T1000 (cell line): ENCODE measurements at regions not wholly inside any gene's neighbourhood (a gene's known extent, or its start where the extent isn't known, plus 50 kb on each side); places are given as distances from the start of the nearest gene placed in this dataset.

Experiments
- DNase-seq: peaks from one replicate; lab custom pipeline; 2025; ENCODE audit warnings: mixed read lengths; lab: John Stamatoyannopoulos, UW

- no peak for DNase-seq
Observed at GRCh38 chr20:57806476-57806875, 96.7 kb upstream of the PMEPA1 start.

- no peak for DNase-seq
Observed at GRCh38 chr20:57805747-57806146, 95.9 kb upstream of the PMEPA1 start.

DNA sequence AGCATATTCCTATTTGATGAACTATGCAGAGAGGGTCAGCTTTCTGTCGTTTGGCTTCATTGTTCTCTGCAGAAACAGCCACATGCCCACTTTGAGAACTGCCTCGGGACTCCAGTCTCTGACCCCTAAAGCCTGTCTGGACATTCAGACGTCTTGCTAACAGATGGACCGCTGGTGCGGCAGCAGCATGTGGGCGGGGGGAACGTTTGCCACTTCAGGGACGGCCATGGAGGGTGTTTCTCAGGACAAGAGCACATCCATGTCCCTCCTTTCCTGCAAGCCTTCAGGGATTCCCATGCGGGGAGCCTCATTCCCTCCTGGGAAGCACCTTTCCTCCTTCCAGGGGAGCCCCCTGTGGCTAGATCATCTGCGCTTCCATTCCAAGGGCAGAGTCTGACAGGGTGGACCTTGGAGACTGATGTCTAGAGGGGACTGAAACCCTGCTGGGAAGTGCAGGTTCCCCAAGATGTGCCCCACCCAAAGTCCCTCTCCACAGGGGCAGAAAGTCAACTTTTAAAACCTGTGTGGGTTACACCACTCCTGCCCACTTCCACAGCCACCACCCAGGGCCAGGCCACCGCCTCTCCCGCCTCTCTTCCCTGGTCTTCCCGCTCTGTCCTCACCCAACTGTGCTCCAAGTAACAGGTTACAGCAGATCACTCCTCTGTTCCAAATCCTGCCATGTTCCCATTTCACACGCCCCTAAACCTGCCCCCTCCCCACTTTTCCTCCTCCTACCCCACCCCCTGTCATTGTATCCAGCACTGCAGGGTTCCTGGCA is 94.8 kb upstream of the PMEPA1 start:
- DNase-seq, result no peak

- no peak for DNase-seq
Observed at GRCh38 chr20:57803508-57804005, 93.7 kb upstream of the PMEPA1 start.

- no peak for DNase-seq
Observed at GRCh38 chr20:57802765-57803507, 93.1 kb upstream of the PMEPA1 start.

- no peak for DNase-seq
Observed at GRCh38 chr20:57801581-57801980, 91.8 kb upstream of the PMEPA1 start.

GRCh38 chr20:57800791-57801430 is 91.1 kb upstream of the PMEPA1 start:
- no peak for DNase-seq

DNA sequence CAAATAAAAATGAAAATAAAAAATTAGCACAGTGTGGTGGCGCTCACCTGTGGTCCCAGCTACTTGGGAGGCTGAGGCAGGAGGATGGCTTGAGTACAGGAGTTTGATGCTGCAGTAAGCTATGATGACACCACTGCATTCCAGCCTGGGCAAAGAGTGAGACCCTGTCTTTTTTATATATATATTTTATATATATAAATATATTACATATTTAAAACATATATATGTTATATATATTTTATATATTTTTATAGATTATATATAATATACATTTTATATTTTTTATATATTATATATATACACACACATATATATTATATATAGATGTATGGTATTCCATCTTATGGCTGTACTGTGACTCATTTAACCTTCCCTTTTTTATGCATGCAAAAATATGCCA is 87.6 kb upstream of the PMEPA1 start:
- no peak for DNase-seq

GRCh38 chr20:57795977-57796560 is 86.3 kb upstream of the PMEPA1 start:
- DNase-seq, result no peak

DNA sequence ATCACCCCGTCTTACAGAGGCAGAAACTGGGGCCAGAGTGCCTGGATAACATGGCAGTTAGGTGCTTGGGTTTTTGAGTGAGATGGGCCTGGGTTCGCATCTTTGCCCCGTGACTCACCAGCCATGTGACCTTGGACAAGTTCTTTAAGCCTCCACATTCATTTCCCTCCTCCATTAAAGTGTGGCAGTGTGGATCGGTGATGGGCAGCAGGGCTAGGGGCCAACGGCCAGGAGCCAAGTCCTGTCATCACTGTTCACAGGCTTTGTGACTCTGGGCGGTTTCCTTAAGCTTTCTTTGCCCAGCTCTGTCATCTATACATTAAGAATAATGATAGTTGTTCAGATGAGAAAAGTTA is 85.5 kb upstream of the PMEPA1 start:
- peak; percentile 81 for DNase-seq

DNA sequence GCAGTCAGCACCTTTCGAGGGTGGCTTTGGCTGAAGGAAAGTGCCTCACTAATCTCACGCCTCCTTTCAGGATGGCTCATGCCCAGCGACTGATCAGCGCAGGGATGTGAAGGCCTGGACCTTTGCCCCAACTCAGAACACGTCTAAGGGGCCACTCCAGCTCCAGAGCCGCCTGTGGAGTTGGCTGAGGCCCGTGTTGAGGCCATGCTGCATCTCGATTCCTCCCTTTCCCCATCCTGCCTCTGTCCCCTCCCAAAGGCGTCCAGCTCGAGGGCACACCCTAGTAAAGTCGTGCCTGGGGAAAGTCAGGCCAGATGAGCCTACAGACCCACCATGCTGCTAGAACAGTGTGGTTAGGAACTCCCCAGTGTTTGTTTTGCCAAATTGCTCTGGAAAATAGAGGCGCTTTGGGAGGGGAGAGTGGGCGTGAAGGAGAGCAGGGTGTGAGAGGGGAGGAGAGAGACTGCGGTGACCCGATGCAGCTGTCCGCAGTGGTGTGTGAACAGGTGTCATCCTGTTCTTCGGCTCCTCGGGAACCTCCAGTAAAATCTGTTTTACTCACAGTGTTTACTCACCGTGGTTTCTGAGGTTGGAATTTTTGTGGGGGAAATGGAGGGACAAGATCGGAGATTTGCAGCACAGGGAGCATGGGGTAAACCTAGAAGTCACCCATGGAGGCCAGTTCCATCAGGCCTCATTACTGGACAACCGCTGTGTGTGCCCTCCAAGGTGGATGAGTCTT is 85.0 kb upstream of the PMEPA1 start:
- peak; percentile 81 for DNase-seq

GRCh38 chr20:57794036-57794435 is 84.2 kb upstream of the PMEPA1 start:
- DNase-seq, result no peak

- DNase-seq, result no peak
Observed at GRCh38 chr20:57793421-57793820, 83.6 kb upstream of the PMEPA1 start.

DNA sequence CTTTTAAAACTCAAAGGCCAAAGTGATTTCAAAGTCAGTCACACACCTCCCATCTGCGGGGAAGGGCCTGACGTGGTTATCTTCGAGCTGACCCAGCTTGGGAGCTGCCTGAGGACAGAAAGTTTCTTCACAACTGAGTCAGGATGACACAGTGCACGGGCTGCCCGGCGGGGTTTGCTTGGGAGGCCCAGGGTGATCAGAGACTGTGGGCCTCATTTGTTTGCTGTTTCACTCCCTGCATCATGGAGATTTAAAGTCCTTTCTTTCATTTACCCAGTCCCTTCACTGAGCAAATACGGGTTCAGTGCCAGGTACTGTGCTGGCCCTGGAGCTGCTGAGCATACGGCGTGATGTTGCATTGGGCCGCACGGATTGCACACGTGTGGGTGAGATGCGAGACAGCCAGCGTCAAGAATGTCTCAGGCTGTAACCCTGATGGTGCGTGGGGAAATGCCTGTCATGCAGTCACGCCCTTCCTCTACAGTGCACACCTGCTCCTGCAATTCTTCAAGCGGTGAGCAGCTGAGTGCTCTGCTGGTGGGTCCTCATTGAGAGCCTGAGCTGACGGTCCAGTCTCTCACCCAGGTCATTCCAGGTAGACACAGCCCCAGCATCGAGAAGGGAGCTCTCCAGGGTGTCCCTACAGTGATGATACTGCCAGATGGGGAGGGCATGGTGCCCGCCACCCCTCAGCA is 82.7 kb upstream of the PMEPA1 start:
- DNase-seq, result peak; percentile 70

DNA sequence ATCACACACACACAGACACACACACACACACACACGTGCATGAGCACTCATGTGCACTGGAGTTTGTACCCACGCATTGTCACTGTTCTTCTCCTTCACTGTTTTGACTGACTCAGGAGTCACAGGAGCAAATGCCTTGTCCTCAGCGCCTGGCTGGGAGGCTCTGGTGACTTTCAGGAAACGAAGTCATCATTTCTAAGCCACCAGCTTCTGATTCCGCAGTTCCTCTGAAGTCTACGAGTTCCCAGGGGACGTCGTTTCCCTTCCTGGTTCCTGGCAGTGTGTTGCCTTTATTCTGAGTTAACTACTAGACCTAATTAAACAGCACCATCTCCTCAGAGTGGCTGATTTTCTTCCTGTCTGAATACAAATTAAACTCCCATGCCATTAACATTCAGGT is 82.2 kb upstream of the PMEPA1 start:
- DNase-seq, result peak; percentile 38

DNA sequence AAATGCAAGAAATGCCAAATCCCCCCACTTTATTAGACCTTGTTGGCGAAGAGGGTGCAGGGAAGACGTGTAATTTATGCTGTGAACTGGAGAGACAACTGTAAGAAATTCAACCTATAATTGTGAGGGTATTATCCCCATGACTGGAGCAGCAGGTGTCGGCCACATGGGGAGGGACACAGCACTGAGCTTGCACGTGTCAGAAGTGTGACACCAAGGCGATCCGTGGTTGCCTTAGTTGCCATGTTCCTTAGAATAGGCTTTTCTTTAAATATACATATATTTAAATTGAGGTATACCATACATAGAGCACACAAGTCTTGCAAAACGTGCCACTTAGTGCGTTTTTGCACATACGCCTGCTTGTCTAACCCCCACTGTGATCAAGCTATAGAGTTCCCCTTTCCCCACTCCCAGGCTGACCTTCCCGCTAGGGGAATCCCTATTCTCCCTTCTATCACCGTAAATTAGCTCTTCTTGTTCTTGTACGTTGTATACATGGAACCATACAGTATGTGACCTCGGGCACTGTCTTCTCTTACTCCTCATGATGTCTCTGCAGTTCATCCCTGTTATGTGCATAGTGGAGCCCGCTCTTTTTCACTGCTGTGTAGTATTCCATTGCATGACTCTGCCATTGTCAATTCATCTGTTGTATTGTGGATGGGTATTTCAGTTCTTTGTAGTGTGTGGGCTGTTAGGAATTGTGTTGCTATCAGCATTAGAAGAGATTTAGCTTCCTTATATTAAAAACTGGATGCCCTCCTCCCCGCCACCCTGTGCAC is 81.6 kb upstream of the PMEPA1 start:
- no peak for DNase-seq

DNA sequence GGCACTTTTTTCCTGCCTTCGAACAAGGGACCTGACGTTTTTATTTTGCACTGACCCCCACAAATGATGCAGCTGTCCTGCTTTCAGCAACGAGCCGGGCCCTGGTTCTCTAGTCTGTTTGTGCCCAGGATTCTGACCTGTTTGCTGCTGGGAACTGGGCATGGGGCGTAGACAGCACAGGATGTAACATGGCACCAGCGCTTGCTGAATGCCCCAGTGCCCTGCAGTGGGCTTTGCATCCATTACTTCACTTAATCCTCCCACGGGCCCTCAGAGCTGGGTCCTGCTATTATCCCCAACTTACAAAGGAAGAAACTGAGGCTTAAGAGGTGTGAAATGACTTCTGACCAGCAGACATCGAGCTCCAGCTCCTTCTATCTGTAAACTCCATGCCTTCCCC is 80.4 kb upstream of the PMEPA1 start:
- DNase-seq, result no peak

- DNase-seq, result no peak
Observed at GRCh38 chr20:57788936-57789613, 79.3 kb upstream of the PMEPA1 start.

DNA sequence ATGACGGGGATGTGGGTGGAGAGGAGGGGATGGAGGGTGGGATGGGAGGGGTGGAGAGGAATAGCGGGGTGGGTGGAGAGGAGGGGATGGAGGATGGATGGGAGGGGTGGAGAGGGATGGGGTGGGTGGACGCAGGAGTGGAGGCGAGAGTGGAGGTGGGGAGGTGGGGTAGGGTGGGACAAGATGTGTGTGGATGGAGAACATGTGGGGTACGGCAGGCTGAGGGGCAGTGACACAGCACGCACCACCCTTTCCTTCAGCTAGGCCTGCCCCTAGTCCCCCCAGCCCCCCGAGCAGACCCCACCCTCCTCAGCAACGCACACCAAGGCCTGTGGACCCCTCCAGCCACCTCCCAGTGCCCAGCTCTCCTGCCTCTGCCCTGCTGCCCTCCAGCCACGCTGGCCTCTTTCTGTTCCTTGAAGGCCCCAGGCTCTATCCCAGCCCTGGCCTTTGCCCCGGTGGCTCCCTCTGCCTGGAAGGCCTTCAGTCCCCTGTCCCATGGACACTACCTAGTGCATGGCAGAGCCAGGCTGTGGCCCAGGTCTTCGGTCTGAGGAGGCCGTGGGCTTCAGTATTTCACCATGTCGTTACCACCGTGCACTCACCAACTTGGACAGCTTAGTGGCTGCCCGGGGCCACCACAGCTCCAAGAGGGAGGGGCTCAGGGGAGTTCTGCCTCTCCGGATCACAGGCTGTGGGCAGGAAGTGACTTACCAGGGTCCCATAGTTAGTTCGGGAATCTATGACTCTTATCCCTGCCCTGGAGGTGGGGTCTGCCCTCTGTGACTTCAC is 78.4 kb upstream of the PMEPA1 start:
- no peak for DNase-seq
